ENCODE measurements at regions not wholly inside any gene's neighbourhood (a gene's known extent, or its start where the extent isn't known, plus 50 kb on each side); places are given as distances from the start of the nearest gene placed in this dataset.

- intact Hi-C loops (cut with micrococcal nuclease; ENCODE audit: unreplicated experiment) (no loop called here), in situ Hi-C loops (cut with MboI) (no loop called here)
- Histone ChIP-seq H3K4me3 (no peak overlapping the region), H4K20me1 (ENCODE audit: control insufficient read depth, insufficient read depth) (no peaks in the 10 kb centered on the region), H3K27me3 (replicated peaks in 1 of 2; ENCODE audit: control insufficient read depth in 2 of 2, insufficient read depth in 2 of 2, low read length in 1 of 2) (no peaks in the 10 kb centered on the region), H3K79me2 (ENCODE audit: control insufficient read depth, insufficient read depth, low read length) (no peaks in the 10 kb centered on the region), H3K27ac (ENCODE audit: control insufficient read depth, insufficient read depth) (no peak overlapping the region), H3K4me1 (ENCODE audit: control insufficient read depth, insufficient read depth, low read length) (no peaks in the 10 kb centered on the region), H3K9me3 (replicated peaks; ENCODE audit: control insufficient read depth, insufficient read depth, low read length) (no peaks in the 10 kb centered on the region), H2AFZ (ENCODE audit: control insufficient read depth, low read depth, low read length) (no peak overlapping the region), H3K9ac (ENCODE audit: control insufficient read depth, insufficient read depth, low read length) (no peak overlapping the region), H3K4me2 (ENCODE audit: control insufficient read depth, insufficient read depth) (no peak overlapping the region), H3K36me3 (ENCODE audit: control insufficient read depth in 2 of 2, insufficient read depth in 2 of 2, low read length in 1 of 2) (no peaks in the 10 kb centered on the region)
- ChIA-PET SMC1A (ENCODE audit: uncharacterized antibody, unreplicated experiment) (no interaction called here), RAD21 (ENCODE audit: unreplicated experiment) (no interaction called here), CTCF (no interaction called here), POLR2A (no interaction called here)
- FAIRE-seq (no peak), DNase-seq (ENCODE audit: low read depth, low spot score) (no peak), ATAC-seq (no peak)
- BruUV-seq (replicated peaks) = no TSS peak
- no peak for TF ChIP-seq ZBED1 (IDR thresholded peaks at IDR 0.05; ENCODE audit: borderline replicate concordance)
- TF ChIP-seq SPI1 (IDR thresholded peaks at IDR 0.05; ENCODE audit: borderline replicate concordance, insufficient read depth, low read depth, low read length) = peak; percentile 53; the same call in 1 of the 2 replicates
- WGBS (ENCODE audit: insufficient coverage, insufficient replicate concordance, low lambda C conversion rate, missing lambda C conversion rate) = 71% methylated on average over 4 of the region's 4 CpGs
These were observed 69.6 kb upstream of the ATP10B start for GRCh38 chr5:160921423-160922285.

DNA sequence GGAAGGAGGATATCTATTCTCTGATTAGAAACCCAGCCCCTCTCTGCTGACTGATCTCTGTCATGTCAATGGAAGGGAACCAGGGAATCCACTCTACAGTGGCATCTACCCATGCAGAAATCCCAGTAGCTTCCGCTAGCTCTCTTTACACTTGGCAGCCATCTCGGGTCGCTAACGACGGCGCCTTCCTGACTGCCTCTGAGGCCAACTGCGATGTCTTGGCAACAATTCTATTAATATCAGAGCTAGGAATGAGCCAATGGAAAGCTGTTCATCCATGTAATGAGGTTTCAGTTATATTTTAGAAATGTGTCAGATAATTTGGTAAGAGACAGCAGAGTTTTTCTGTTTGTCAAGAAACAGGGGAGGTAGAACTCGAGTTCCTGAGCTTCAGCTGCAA lies 67.6 kb upstream of the ATP10B start:
- 65% methylated on average over 8 of the region's 8 CpGs for WGBS (ENCODE audit: insufficient coverage, insufficient replicate concordance, low lambda C conversion rate, missing lambda C conversion rate)
- FAIRE-seq = no peak
- H3K9ac ChIP-seq (ENCODE audit: control insufficient read depth, insufficient read depth, low read length) = no peak overlapping the region
- no peak for DNase-seq (ENCODE audit: low read depth, low spot score)
- ChIA-PET CTCF (no interaction called here), POLR2A (no interaction called here), SMC1A (ENCODE audit: uncharacterized antibody, unreplicated experiment) (no interaction called here), RAD21 (ENCODE audit: unreplicated experiment) (no interaction called here)
- H3K4me2 ChIP-seq (ENCODE audit: control insufficient read depth, insufficient read depth) = no peak overlapping the region
- ATAC-seq = no peak
- H3K4me3 ChIP-seq = no peak overlapping the region
- no peaks in the 10 kb centered on the region for H3K27me3 ChIP-seq (replicated peaks in 1 of 2; ENCODE audit: control insufficient read depth in 2 of 2, insufficient read depth in 2 of 2, low read length in 1 of 2)
- no peaks in the 10 kb centered on the region for H4K20me1 ChIP-seq (ENCODE audit: control insufficient read depth, insufficient read depth)
- no peaks in the 10 kb centered on the region for H3K9me3 ChIP-seq (replicated peaks; ENCODE audit: control insufficient read depth, insufficient read depth, low read length)
- H3K79me2 ChIP-seq (ENCODE audit: control insufficient read depth, insufficient read depth, low read length) = no peaks in the 10 kb centered on the region
- H3K4me1 ChIP-seq (ENCODE audit: control insufficient read depth, insufficient read depth, low read length) = no peaks in the 10 kb centered on the region
- H3K27ac ChIP-seq (ENCODE audit: control insufficient read depth, insufficient read depth) = no peak overlapping the region
- in situ Hi-C loops (cut with MboI) = no loop called here
- H3K36me3 ChIP-seq (ENCODE audit: control insufficient read depth in 2 of 2, insufficient read depth in 2 of 2, low read length in 1 of 2) = no peaks in the 10 kb centered on the region
- intact Hi-C loops (cut with micrococcal nuclease; ENCODE audit: unreplicated experiment) = no loop called here
- BruUV-seq (replicated peaks) = no TSS peak
- TF ChIP-seq KLF5 (IDR thresholded peaks at IDR 0.05; ENCODE audit: partially characterized antibody) = no peak
- no peak for TF ChIP-seq RUNX3 (IDR thresholded peaks at IDR 0.05; ENCODE audit: low read length)
- TF ChIP-seq CEBPB (IDR thresholded peaks at IDR 0.05; ENCODE audit: borderline replicate concordance in 1 of 2, low read depth in 2 of 2, low read length in 2 of 2) = no peak
- TF ChIP-seq POLR2A (IDR thresholded peaks at IDR 0.05; ENCODE audit: low read depth, low read length) = no peak
- no peak for TF ChIP-seq POLR2AphosphoS5 (IDR thresholded peaks at IDR 0.05; ENCODE audit: low read length)
- no peak for TF ChIP-seq EGR1 (IDR thresholded peaks at IDR 0.05; ENCODE audit: borderline replicate concordance in 1 of 2, low read depth in 2 of 2, low read length in 2 of 2)
- no peak for TF ChIP-seq SMC3 (IDR thresholded peaks at IDR 0.05; ENCODE audit: borderline replicate concordance, low read length)
- TF ChIP-seq RAD51 (IDR thresholded peaks at IDR 0.05) = no peak
- no peak for TF ChIP-seq STAT1 (conservative IDR thresholded peaks at IDR 0.05)
- no peak for TF ChIP-seq CHD1 (IDR thresholded peaks at IDR 0.05; ENCODE audit: low read depth, low read length)
- no peak for TF ChIP-seq FOS (IDR thresholded peaks at IDR 0.05; ENCODE audit: borderline replicate concordance, extremely low read depth, insufficient read length)
- TF ChIP-seq NR2C1 (IDR thresholded peaks at IDR 0.05) = no peak
- TF ChIP-seq PAX5 (IDR thresholded peaks at IDR 0.05; ENCODE audit: borderline replicate concordance, low read depth, low read length) = no peak
- TF ChIP-seq SPI1 (IDR thresholded peaks at IDR 0.05; ENCODE audit: borderline replicate concordance, insufficient read depth, low read depth, low read length) = no peak
- TF ChIP-seq ESRRA (IDR thresholded peaks at IDR 0.05; ENCODE audit: low read length) = no peak
- no peak overlapping the region for H2AFZ ChIP-seq (ENCODE audit: control insufficient read depth, low read depth, low read length)

Measured in GM12878 (cell line).